ENCODE measurements at regions not wholly inside any gene's neighbourhood (a gene's known extent, or its start where the extent isn't known, plus 50 kb on each side); places are given as distances from the start of the nearest gene placed in this dataset.
"Not testable (repeated sequence)": the region's sequence is repeated elsewhere in the genome, so short reads cannot be mapped to it uniquely, and the experiment has no call there.

DNA sequence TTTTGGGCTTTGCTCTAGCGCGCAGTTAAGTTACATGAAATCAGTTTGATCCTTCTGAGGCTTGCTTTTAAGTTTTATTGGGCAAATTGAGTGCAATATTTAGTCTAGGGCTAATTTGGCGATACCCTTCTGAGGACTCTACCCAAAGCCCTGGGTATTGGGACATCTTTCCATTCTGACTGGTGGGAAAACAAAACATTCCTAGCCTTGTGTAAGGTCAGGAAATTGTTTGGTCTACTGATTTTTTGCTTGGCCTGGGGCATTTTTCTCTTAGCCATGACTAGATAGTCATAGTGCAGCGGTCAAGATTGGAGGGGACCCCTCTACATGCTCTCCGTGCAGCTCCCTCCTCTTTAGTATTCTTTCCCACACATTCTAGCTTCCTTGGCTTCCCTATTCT is 189.6 kb upstream of the PTGFR start:
- no peak for DNase-seq

GRCh38 chr1:78303620-78304019 is 187.2 kb upstream of the PTGFR start:
- peak; percentile 92 for DNase-seq

DNA sequence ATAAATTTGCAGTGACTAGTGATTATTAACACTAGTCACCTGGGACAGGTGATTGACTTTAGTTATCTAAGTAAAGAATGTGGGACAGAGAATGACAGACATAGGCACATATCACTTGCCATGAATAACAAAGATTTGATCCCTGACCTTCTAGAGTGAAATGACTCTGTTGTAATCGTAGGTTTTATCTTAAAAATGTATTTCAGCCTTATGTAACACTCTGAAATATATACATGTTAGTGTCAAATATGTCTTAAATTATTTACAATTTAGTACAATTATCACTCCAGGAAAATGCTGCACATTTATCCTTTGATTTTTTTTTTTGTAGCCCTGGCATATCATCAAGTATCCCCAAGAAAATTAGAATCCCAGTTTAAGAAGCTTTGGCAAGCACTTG is 186.4 kb upstream of the PTGFR start:
- DNase-seq = peak; percentile 50

DNA sequence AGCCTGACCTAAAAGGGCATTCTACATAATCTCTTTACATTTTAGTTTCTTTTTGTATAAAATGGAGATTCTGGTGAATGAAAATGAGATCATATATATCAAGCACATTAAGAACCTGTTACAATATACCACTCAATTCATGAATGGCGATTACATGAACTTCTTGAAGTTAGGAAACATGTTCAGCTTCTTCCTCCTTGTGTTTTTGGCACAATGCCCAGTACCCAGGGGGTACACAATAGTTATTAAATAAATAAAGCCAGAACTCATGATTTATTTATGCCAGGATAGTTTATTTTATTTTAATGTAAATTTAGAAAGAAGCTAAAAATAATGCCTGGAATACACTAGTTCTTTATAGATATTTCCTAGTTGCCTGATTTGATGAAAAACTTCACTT is 186.0 kb upstream of the PTGFR start:
- peak; percentile 50 for DNase-seq

DNA sequence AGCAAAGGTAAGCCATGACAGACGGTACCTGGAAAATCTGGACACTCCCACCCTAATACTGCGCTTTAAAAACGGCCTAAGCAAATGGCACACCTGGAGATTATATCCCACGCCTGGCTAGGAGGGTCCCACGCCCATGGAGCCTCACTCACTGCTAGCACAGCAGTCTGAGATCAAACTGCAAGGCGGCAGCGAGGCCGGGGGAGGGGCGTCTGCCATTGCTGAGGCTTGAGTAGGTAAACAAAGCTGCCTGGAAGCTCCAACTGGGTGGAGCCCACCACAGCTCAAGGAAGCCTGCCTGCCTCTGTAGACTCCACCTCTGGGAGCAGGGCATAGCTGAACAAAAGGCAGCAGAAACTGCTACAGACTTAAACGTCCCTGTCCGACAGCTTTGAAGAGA is 180.5 kb upstream of the PTGFR start:
- DNase-seq = not testable (repeated sequence)

GRCh38 chr1:78318011-78318410 is 172.8 kb upstream of the PTGFR start:
- DNase-seq = no peak

GRCh38 chr1:78319603-78320002 is 171.2 kb upstream of the PTGFR start:
- no peak for DNase-seq

GRCh38 chr1:78322928-78323680 is 167.7 kb upstream of the PTGFR start:
- DNase-seq = no peak

DNA sequence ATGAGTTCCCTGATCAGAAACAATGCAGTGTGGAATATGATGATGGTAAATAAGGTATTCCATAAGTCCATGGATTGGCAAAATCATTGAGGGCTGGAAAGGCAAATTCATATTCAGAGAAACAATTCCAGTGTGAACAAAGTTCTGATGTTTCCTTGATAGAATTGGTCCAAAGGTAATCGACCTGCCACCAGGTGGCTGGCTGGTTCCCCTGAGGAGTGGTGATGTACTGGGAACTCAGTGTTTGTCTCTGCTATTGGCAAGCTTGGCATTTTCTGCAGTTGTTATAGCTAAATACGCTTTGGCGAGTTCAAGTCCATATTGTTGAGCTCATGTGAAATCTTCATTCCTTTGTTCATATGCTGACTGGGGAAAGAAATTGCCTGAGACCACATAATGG is 165.5 kb upstream of the PTGFR start:
- DNase-seq = no peak

DNA sequence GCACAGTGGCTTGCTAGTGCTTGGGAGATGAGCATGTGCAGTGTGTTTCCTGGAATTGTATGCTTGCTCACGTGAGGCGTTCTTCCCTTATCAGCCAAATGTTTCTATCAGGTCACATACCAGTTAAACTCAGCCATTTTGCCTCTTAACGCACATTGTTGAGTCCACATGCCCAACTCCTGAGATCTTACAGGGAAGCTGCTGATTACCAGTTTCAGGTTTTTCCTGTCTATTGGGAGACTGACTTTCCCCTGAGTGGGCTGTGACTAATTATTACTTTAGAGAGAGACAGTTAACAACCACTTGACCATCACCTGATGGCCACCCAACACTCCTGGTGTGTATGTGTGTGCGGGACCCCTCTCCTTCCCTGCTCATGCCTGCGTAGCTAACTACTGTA is 161.3 kb upstream of the PTGFR start:
- no peak for DNase-seq

DNA sequence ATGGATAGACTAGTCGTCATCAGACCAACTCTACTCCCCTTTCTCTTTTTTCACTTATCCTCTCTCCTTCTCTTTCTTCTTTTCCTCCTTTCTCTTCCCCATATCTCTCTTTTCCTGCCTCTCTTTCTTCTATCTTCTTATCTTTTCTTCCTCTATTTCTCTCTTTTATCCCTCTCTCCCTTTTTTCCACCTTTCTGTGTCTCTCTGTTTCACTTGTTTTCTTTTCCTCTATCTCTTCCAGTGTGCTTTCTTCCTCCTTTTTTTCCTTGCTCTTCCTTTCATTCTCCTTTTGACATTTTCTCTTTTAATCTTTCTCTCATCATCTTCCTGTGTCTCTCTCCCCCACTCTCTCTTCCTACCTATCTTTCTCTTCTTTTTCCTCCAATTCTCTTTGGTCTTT is 159.0 kb upstream of the PTGFR start:
- DNase-seq = no peak

- DNase-seq = no peak
Measured at GRCh38 chr1:78333502-78333901, 157.3 kb upstream of the PTGFR start.

- no peak for DNase-seq
Measured at GRCh38 chr1:78334114-78334513, 156.7 kb upstream of the PTGFR start.

- DNase-seq = no peak
Measured at GRCh38 chr1:78334952-78335351, 155.8 kb upstream of the PTGFR start.

- not testable (repeated sequence) for DNase-seq
Measured at GRCh38 chr1:78336751-78337150, 154.0 kb upstream of the PTGFR start.

DNA sequence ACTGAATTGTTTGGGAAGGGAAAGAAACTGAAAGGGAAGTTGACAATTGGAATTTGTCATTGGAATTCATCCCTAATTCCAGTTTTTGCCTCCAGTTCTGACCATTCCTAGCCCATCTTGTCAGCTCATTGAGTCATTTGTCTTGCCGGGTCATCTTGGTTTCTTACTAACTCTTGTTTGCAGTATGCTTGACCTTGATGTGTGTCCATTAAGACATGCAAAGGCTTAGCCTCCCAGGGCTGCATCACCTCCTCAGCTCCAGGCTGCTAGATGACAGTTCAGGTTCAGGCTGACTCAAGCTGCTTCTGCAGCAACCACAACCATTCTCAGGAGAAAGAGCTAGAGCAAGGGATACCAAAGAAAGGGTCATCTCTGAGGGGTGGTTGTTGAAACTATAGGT is 151.3 kb upstream of the PTGFR start:
- no peak for DNase-seq

DNA sequence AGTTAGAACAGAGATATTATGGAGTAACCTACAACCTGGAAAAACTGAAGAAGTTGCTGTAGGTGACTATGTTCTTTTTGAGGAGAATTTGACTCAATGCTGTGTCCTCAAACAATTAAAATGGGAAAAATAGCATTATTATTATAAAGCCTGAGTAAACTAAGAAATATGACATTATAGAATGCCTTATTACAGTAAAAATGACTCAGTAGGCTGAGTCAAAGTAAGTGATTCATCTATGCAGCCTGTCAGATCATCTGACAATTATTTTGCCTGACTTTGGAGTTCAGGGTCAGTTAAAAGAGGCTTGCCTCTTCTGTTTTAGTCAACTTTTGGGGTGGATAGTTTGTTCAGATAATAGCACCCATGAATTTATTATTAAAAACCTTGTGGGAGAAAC is 150.8 kb upstream of the PTGFR start:
- no peak for DNase-seq

DNA sequence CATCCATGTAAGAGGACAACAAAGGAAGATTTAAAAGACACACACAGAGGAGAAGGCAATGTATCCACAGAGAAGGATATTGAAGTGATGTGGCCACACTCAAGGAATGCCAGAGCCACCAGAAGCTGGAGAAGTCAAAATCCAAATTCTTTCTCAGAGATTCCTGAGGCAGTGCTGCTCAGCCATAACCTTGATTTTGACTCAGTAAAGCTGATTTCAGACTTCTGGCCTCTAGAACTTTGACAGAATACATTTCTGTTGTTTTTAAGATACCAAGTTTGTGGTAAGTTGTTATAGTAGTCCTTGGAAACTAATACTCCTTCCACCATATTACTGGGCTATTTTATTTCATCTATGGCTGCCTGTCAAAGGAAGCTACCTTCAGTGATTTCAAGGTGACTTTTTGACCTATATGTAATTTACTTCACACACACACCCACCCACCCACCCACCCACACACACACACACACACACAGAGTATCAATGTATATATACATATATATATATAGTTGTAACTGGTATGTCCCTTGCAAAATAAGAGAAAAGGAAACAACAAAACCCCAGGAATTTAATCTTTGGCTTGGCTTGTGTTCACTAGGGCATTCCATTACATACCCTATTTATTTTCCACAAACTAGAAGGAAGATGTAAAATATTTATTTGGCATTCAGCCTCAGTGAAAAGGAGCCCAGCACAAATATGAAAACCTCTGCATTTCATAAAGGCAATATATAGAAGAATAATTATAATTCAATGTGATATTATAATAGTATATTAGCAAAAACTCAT is 142.1 kb upstream of the PTGFR start:
- DNase-seq = no peak

DNA sequence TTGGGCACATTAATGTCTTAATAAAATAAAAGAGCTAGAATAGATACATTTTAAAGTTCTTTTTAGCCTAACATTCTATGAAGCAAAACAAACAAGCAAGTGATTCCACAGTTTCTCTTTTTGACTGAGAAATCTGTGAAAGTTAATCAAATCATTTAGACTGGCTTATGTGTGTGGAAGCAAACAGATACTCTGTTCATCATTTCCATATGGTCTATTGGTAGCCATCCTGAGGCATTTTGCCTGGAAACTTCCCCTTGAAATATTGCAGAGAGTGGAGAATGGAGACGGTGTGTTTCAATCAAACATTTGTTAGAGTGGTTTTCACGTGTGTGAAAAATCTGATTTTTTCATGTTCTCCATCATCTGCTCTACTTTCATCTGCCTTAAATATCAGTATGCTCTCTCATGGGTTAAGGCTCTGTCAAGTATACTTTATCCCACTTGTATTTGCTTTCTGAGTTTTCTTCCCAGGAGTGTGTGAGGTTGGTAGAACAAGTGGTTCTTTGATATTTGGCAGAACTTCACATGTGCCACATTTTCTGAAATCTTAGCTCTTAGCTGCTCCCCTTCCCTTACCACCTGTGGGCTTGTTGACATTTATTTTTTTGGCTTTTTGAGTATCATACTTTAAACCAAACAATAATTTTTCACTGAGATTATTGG is 139.1 kb upstream of the PTGFR start:
- DNase-seq = no peak

DNA sequence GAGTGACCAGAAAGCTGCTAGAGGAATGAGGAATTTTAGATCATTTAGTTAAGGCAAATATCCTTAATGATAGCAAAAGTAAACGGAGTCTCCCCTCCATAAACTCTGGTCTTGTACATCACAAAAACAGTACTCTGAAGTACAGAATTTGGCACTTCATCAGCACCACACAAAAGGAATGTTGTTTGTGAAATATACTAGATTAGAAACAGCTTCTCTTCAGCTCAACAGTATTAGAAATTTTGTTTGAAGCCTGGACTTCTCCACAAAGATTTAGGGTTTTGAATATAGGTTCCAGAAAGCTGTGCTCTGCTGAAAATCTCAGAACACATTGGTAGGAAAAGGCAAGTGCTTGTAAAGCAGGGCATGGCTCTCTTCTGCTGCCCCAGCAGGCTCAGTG is 135.1 kb upstream of the PTGFR start:
- no peak for DNase-seq

- no peak for DNase-seq
Measured at GRCh38 chr1:78358165-78358564, 132.6 kb upstream of the PTGFR start.

DNA sequence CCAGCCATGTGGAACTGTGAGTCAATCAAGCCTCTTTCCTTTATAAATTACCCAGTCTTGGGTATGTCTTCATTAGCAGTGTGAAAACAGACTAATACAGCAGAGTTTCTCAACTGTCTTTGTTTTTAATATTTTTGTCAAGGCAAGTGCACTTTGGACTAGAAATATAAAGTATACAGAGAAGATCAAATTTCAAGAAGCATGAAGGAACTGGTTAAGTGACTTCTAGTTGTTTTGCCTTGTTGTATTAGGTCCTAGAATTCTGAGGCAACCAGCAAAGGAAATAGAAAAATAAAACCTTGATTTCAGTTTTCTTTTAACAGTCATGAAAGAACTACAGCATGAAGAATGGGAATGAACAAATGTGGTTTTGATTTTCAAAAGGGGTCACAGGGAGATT is 131.1 kb upstream of the PTGFR start:
- DNase-seq = no peak

GRCh38 chr1:78360584-78360983 is 130.2 kb upstream of the PTGFR start:
- DNase-seq = peak; percentile 61

- DNase-seq = no peak
Measured at GRCh38 chr1:78367700-78368099, 123.1 kb upstream of the PTGFR start.
